ENCODE measurements at regions not wholly inside any gene's neighbourhood (a gene's known extent, or its start where the extent isn't known, plus 50 kb on each side); places are given as distances from the start of the nearest gene placed in this dataset.
"Not testable (repeated sequence)": the region's sequence is repeated elsewhere in the genome, so short reads cannot be mapped to it uniquely, and the experiment has no call there.

GRCh38 chr1:80531182-80531581 is 1269.6 kb upstream of the ADGRL2 start:
- no peak for DNase-seq
- H3K36me3 Mint-ChIP-seq (ENCODE audit: low read depth): no peaks in the 10 kb centered on the region

GRCh38 chr1:80529546-80529945 is 1271.2 kb upstream of the ADGRL2 start:
- no peak for DNase-seq
- no peak overlapping the region for H3K27ac Mint-ChIP-seq
- ChIA-PET POLR2A (no interaction called here), CTCF (no interaction called here)
- no peaks in the 10 kb centered on the region for H3K27me3 Mint-ChIP-seq
- H3K4me3 Mint-ChIP-seq: no peak overlapping the region
- no peaks in the 10 kb centered on the region for H3K9me3 Mint-ChIP-seq
- H3K36me3 Mint-ChIP-seq (ENCODE audit: low read depth): no peaks in the 10 kb centered on the region
- H3K4me1 Mint-ChIP-seq: peaks cover 3% of the 10 kb centered on the region

More at GRCh38 chr1:80531182-80531581, 1269.6 kb upstream of the ADGRL2 start:
- ChIA-PET CTCF (no interaction called here), POLR2A (no interaction called here)
- H3K27ac Mint-ChIP-seq: no peak overlapping the region
- peaks cover 3% of the 10 kb centered on the region for H3K4me1 Mint-ChIP-seq
- no peaks in the 10 kb centered on the region for H3K9me3 Mint-ChIP-seq
- no peaks in the 10 kb centered on the region for H3K27me3 Mint-ChIP-seq
- no peak overlapping the region for H3K4me3 Mint-ChIP-seq

- Mint-ChIP-seq H3K27ac (no peak overlapping the region), H3K36me3 (ENCODE audit: low read depth) (no peaks in the 10 kb centered on the region), H3K9me3 (no peaks in the 10 kb centered on the region), H3K4me3 (no peak overlapping the region), H3K27me3 (no peaks in the 10 kb centered on the region), H3K4me1 (no peaks in the 10 kb centered on the region)
- DNase-seq: no peak
- ChIA-PET POLR2A (no interaction called here), CTCF (no interaction called here)
Measured at GRCh38 chr1:80523861-80524260, 1276.9 kb upstream of the ADGRL2 start.

- H3K36me3 Mint-ChIP-seq (ENCODE audit: low read depth); H3K27me3 Mint-ChIP-seq; CTCF ChIA-PET; H3K4me1 Mint-ChIP-seq; H3K27ac Mint-ChIP-seq; POLR2A ChIA-PET; H3K9me3 Mint-ChIP-seq; H3K4me3 Mint-ChIP-seq; DNase-seq: not testable (repeated sequence)
Measured at GRCh38 chr1:80523071-80523470, 1277.7 kb upstream of the ADGRL2 start.

GRCh38 chr1:80520949-80521348 is 1279.8 kb upstream of the ADGRL2 start:
- Mint-ChIP-seq H3K36me3 (ENCODE audit: low read depth) (no peaks in the 10 kb centered on the region), H3K27ac (no peak overlapping the region), H3K4me1 (no peaks in the 10 kb centered on the region), H3K4me3 (no peak overlapping the region), H3K27me3 (no peaks in the 10 kb centered on the region), H3K9me3 (peaks cover 6% of the 10 kb centered on the region)
- ChIA-PET CTCF (no interaction called here), POLR2A (no interaction called here)
- no peak for DNase-seq

- no peaks in the 10 kb centered on the region for H3K27me3 Mint-ChIP-seq
- H3K9me3 Mint-ChIP-seq: peaks cover 7% of the 10 kb centered on the region
- no peaks in the 10 kb centered on the region for H3K36me3 Mint-ChIP-seq (ENCODE audit: low read depth)
- no peak overlapping the region for H3K27ac Mint-ChIP-seq
- POLR2A ChIA-PET: no interaction called here
- DNase-seq: no peak
- H3K4me3 Mint-ChIP-seq: no peak overlapping the region
- no peaks in the 10 kb centered on the region for H3K4me1 Mint-ChIP-seq
- CTCF ChIA-PET: no interaction called here
Measured at GRCh38 chr1:80517062-80517461, 1283.7 kb upstream of the ADGRL2 start.

GRCh38 chr1:80509965-80510522 is 1290.7 kb upstream of the ADGRL2 start:
- H3K4me3 Mint-ChIP-seq: no peak overlapping the region
- H3K9me3 Mint-ChIP-seq: peaks cover 5% of the 10 kb centered on the region
- H3K27me3 Mint-ChIP-seq: no peaks in the 10 kb centered on the region
- ChIA-PET POLR2A (no interaction called here), CTCF (interaction anchor here (1.1 kb wide), 1 partner anchor 20 kb away, joined by 4 read pairs; no protein-coding TSS in a partner anchor)
- DNase-seq: no peak
- no peak overlapping the region for H3K27ac Mint-ChIP-seq
- H3K36me3 Mint-ChIP-seq (ENCODE audit: low read depth): no peaks in the 10 kb centered on the region
- H3K4me1 Mint-ChIP-seq: no peaks in the 10 kb centered on the region

- Mint-ChIP-seq H3K4me3 (no peak overlapping the region), H3K27me3 (no peaks in the 10 kb centered on the region), H3K4me1 (no peaks in the 10 kb centered on the region), H3K36me3 (ENCODE audit: low read depth) (no peaks in the 10 kb centered on the region), H3K27ac (no peak overlapping the region), H3K9me3 (peaks cover 12% of the 10 kb centered on the region)
- ChIA-PET CTCF (no interaction called here), POLR2A (no interaction called here)
- DNase-seq: no peak
Measured at GRCh38 chr1:80506216-80506615, 1294.5 kb upstream of the ADGRL2 start.

- no peak for DNase-seq
- Mint-ChIP-seq H3K4me3 (no peak overlapping the region), H3K36me3 (ENCODE audit: low read depth) (no peaks in the 10 kb centered on the region), H3K27me3 (no peaks in the 10 kb centered on the region), H3K4me1 (no peaks in the 10 kb centered on the region), H3K9me3 (peaks cover 5% of the 10 kb centered on the region), H3K27ac (no peak overlapping the region)
- ChIA-PET CTCF (no interaction called here), POLR2A (no interaction called here)
Measured at GRCh38 chr1:80498673-80499072, 1302.1 kb upstream of the ADGRL2 start.

GRCh38 chr1:80495806-80496205 is 1304.9 kb upstream of the ADGRL2 start:
- H3K27me3 Mint-ChIP-seq: no peaks in the 10 kb centered on the region
- CTCF ChIA-PET: no interaction called here
- H3K36me3 Mint-ChIP-seq (ENCODE audit: low read depth): no peaks in the 10 kb centered on the region

GRCh38 chr1:80472145-80472544 is 1328.6 kb upstream of the ADGRL2 start:
- H3K9me3 Mint-ChIP-seq: peaks cover 4% of the 10 kb centered on the region
- ChIA-PET POLR2A (no interaction called here), CTCF (no interaction called here)
- H3K4me3 Mint-ChIP-seq: no peak overlapping the region
- no peaks in the 10 kb centered on the region for H3K36me3 Mint-ChIP-seq (ENCODE audit: low read depth)
- no peaks in the 10 kb centered on the region for H3K4me1 Mint-ChIP-seq
- H3K27me3 Mint-ChIP-seq: no peaks in the 10 kb centered on the region
- no peak for DNase-seq
- H3K27ac Mint-ChIP-seq: no peak overlapping the region

More at GRCh38 chr1:80495806-80496205, 1304.9 kb upstream of the ADGRL2 start:
- Mint-ChIP-seq H3K4me1 (no peaks in the 10 kb centered on the region), H3K27ac (no peak overlapping the region), H3K9me3 (peaks cover 7% of the 10 kb centered on the region), H3K4me3 (no peak overlapping the region)
- DNase-seq: no peak
- POLR2A ChIA-PET: no interaction called here

- Mint-ChIP-seq H3K27me3 (no peaks in the 10 kb centered on the region), H3K36me3 (ENCODE audit: low read depth) (no peaks in the 10 kb centered on the region), H3K27ac (no peak overlapping the region), H3K4me1 (no peaks in the 10 kb centered on the region), H3K9me3 (peaks cover 11% of the 10 kb centered on the region), H3K4me3 (no peak overlapping the region)
- DNase-seq: no peak
- POLR2A ChIA-PET: no interaction called here
- CTCF ChIA-PET: interaction anchor here (0.6 kb wide), 1 partner anchor 1672 kb away, joined by 3 read pairs; no protein-coding TSS in a partner anchor
Measured at GRCh38 chr1:80468356-80468755, 1332.4 kb upstream of the ADGRL2 start.

- H3K27me3 Mint-ChIP-seq: no peaks in the 10 kb centered on the region
- CTCF ChIA-PET: no interaction called here
- no peak overlapping the region for H3K27ac Mint-ChIP-seq
- peaks cover 7% of the 10 kb centered on the region for H3K9me3 Mint-ChIP-seq
- no peak for DNase-seq
- POLR2A ChIA-PET: no interaction called here
- H3K4me3 Mint-ChIP-seq: no peak overlapping the region
- H3K36me3 Mint-ChIP-seq (ENCODE audit: low read depth): no peaks in the 10 kb centered on the region
- no peaks in the 10 kb centered on the region for H3K4me1 Mint-ChIP-seq
Measured at GRCh38 chr1:80462006-80462405, 1338.7 kb upstream of the ADGRL2 start.

GRCh38 chr1:80457409-80457808 is 1343.3 kb upstream of the ADGRL2 start:
- Mint-ChIP-seq H3K9me3 (no peaks in the 10 kb centered on the region), H3K4me3 (no peak overlapping the region), H3K27ac (no peak overlapping the region), H3K36me3 (ENCODE audit: low read depth) (no peaks in the 10 kb centered on the region), H3K4me1 (no peaks in the 10 kb centered on the region), H3K27me3 (no peaks in the 10 kb centered on the region)
- ChIA-PET POLR2A (no interaction called here), CTCF (no interaction called here)
- no peak for DNase-seq
